Cardiac fibroblast (primary cell): ENCODE measurements at regions not wholly inside any gene's neighbourhood (a gene's known extent, or its start where the extent isn't known, plus 50 kb on each side); places are given as distances from the start of the nearest gene placed in this dataset.
"Not testable (repeated sequence)": the region's sequence is repeated elsewhere in the genome, so short reads cannot be mapped to it uniquely, and the experiment has no call there.

Experiments
- DNase-seq, 2 donors: peaks; one replicate each; pipeline versions ENCODE4 v3.0.0 to v3.0.0-alpha.2; 2010; ENCODE audit warnings: low read depth in 2 of 2
- H3K4me3 ChIP-seq, 2 donors: replicated peaks in 1 of 2; 1 replicate in 1 of 2; 2 replicates in 1 of 2; pipeline ENCODE4 v1.5.1; 2011; ENCODE audit warnings: low read depth in 2 of 2, low read length in 2 of 2, mild to moderate bottlenecking in 2 of 2, moderate library complexity in 1 of 2
- TF ChIP-seq, protein P1 (sequence below): IDR thresholded peaks from one replicate; pipeline ENCODE4 v1.5.1; 2011; ENCODE audit warnings: low read depth, mild to moderate bottlenecking, low read length, inconsistent platforms

DNA sequence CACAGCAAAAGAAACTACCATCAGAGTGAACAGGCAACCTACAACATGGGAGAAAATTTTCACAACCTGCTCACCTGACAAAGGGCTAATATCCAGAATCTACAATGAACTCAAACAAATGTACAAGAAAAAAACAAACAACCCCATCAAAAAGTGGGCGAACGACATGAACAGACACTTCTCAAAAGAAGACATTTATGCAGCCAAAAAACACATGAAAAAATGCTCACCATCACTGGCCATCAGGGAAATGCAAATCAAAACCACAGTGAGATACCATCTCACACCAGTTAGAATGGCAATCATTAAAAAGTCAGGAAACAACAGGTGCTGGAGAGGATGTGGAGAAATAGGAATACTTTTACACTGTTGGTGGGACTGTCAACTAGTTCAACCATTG is 207.8 kb downstream of the USP6NL start:
- H3K4me3 ChIP-seq: not testable (repeated sequence)

DNA sequence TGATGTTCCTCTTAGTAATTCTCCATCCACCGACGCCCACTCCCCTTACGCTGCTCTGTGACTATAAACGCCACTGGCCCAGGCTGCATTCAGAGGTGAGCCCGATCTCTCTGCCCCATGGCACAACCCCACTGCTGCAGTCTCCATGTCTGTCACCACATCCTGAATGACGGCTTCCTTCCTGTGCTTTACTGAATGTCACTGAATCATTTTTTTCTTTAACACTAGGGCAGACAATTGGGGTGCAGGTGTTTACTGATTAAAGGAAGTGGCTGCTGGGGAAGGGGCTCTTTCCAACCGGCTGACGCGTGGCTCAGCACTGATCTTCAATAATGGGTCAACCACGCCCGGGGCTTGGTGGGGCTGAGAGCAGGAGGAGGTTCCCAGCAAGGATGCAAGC is 208.3 kb downstream of the USP6NL start:
- DNase-seq: no peak
- TF ChIP-seq, protein P1, sequence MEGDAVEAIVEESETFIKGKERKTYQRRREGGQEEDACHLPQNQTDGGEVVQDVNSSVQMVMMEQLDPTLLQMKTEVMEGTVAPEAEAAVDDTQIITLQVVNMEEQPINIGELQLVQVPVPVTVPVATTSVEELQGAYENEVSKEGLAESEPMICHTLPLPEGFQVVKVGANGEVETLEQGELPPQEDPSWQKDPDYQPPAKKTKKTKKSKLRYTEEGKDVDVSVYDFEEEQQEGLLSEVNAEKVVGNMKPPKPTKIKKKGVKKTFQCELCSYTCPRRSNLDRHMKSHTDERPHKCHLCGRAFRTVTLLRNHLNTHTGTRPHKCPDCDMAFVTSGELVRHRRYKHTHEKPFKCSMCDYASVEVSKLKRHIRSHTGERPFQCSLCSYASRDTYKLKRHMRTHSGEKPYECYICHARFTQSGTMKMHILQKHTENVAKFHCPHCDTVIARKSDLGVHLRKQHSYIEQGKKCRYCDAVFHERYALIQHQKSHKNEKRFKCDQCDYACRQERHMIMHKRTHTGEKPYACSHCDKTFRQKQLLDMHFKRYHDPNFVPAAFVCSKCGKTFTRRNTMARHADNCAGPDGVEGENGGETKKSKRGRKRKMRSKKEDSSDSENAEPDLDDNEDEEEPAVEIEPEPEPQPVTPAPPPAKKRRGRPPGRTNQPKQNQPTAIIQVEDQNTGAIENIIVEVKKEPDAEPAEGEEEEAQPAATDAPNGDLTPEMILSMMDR: no peak
- no peak overlapping the region for H3K4me3 ChIP-seq

More for the DNA sequence above, 207.8 kb downstream of the USP6NL start:
- not testable (repeated sequence) for DNase-seq

DNA sequence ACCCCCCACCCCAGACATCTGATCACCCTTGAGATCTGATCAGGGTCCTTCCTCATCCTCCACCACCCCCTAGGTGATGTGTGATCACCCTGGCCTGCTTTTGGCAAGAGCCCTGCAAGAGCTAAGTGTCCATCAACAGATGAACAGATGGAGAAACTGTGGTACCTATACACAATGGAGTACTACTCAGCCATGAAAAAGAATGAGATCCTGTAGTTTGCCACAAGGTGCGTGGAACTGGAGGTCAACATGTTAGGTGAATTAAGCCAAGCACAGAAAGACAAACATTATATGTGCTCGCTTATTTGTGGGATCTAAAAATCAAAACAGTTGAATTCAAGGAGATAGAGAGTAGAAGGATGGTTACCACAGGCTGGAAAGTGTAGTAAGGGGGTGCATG is 209.1 kb downstream of the USP6NL start:
- DNase-seq: no peak
- TF ChIP-seq, protein P1: no peak
- no peak overlapping the region for H3K4me3 ChIP-seq

DNA sequence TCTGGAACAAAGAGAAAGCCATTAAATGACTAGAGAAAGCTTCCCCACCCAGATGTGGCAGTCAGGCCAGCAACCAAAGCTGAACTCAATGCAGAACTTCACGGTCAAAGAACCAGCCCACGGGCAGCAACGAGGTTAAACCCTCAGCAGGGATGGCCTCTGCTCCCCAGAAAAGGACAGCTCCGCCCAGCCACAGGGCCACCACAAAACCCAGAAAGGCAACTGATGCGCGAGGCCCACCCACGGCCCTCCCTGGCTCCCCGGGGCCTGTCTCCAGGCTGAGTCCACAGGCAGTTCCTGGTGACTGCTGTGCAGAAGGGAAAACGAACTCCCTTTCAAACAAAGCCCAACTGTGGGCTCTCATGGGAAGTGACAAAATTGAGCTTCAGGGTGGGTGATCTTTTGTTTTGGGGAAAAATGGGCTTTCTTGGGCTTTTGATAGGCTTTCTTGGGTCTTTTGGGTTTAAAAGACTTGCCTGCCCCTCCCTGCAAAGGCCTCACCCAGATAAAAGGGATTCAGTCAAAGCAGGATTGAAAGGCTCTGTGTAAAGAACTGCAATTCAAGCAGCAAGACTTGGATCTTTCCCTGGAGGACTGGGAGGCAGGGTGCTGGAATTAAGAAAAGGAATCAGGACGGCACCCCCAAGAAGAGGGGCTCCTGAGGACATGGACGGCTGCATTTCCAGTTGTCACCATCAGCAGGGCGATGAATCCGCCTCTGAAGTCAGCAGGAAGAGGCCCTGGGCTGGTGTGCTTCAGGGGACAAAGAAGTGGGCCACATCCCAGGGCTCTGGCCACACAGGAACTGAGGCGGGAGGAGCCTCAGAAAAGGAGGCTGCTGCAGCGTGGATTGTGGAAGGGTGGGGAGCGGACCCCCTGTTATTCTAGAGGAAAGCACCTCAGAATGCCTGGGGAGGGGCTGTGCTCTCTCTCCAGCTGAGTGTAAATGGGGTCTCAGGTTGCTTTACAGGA is 209.9 kb downstream of the USP6NL start:
- DNase-seq: no peak
- H3K4me3 ChIP-seq: no peak overlapping the region
- TF ChIP-seq, protein P1: no peak

DNA sequence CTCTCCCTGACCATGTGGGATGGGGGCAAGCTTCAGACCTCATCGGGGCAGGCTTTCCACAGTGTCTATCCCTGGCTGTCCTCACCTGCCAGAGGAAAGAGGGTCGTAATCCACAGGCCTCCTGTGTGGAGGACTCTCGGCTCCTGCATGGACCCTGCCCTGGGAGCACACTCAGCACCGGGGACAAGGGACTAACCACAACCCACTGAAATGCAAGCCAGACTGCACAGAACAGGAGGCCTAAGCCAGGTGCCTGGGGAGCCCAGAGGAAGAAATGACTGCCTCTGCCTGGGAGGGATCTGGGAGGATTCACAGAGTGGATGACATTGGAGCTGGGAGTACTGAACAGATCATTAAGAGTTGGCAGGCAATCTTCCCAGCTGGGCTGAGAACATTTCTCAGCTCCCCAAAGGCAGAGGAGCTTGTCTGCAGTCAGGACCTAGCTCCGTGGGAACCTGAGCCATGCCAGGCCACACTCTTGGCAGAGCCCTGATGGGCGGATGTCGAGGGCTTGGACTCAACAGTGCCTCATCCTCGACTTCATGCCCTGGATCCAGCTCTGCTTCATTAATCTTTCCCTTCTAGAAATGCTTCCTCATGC is 213.4 kb downstream of the USP6NL start:
- TF ChIP-seq, protein P1: no peak

DNA sequence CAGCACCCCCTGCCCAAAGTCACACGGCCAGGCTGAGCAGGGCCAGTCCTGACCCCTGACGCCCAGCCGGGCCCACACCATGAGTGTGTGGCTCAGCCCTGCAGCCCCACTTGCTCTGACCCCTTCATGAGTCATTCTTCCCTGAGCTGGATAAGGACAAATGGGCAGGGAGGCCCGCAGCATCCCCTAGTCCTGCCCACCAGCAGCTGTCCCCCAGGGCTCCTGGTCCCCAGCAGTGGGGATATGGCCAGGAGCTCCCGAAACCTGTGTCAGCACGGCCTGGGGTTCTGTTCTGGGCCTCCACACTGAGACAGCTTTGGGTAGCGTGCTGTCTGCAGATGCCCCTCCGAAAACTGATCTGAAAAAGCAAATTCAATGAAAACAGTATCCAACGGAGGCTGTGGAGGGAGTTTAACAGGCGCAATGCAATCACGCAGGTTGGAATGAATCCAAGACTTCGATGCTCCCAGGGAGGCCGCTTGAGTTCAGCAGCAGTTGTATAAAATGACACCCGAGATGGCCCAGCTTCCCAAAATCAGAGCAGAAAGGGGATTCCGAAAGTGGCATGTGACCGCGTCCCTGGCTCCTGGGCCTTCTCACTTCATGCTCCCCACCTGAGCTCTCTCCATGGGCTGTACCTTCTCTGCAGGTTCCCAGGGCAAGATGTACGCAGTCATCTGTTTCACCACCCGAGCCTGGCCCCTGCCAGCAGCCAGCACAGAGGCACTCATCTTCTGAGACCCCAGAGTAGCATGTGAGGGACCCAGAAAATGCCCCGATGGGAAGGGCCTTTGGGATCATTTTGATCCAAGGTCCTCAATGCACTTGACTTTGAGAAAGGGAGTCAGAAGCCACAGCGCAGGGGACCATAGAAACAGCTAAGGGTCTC is 214.1 kb downstream of the USP6NL start:
- DNase-seq: no peak
- TF ChIP-seq, protein P1: no peak
- H3K4me3 ChIP-seq: no peak overlapping the region

More for the DNA sequence above, 213.4 kb downstream of the USP6NL start:
- peak; percentile 31 to 44 for DNase-seq
- no peak overlapping the region for H3K4me3 ChIP-seq
